Stimulated activated CD4-positive, alpha-beta T cell treated with anti-CD3 and anti-CD28 coated beads, Interleukin-1b, Interleukin-23, amount 100 ng/mL, for 24 hours (primary cell): ENCODE measurements at regions not wholly inside any gene's neighbourhood (a gene's known extent, or its start where the extent isn't known, plus 50 kb on each side); places are given as distances from the start of the nearest gene placed in this dataset.

Experiments used
- DNase-seq, 4 experiments: peaks; one replicate each; pipeline ENCODE4 v3.0.0-alpha.2; 2020; ENCODE audit warnings: low read depth in 4 of 4, low spot score in 1 of 4

GRCh38 chr20:4601630-4602296 is 84.5 kb upstream of the PRNP start:
- DNase-seq, result no peak

- no peak for DNase-seq
Measured at GRCh38 chr20:4600308-4601014, 85.8 kb upstream of the PRNP start.

DNA sequence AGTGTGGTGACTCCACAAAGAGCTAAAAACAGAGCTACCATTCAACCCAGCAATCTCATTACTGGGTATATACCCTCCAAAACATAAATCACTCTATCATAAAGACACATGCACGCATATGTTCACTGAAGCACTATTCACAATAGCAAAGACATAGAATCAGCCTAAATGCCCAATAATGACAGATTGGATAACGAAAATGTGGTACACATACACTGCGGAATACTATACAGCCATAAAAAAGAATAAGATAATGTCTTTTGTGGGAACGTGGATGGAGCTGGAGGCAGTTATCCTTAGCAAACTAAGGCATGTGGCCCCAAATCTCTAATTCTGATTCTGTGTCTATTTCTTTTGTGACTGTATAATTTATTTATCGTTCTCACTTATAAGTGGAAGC is 89.0 kb upstream of the PRNP start:
- no peak for DNase-seq

GRCh38 chr20:4593149-4593525 is 93.1 kb upstream of the PRNP start:
- DNase-seq, result no peak

GRCh38 chr20:4592316-4593148 is 93.7 kb upstream of the PRNP start:
- DNase-seq, result peak in 3 of 4 experiments; percentile 35 to 43 (median 37)

DNA sequence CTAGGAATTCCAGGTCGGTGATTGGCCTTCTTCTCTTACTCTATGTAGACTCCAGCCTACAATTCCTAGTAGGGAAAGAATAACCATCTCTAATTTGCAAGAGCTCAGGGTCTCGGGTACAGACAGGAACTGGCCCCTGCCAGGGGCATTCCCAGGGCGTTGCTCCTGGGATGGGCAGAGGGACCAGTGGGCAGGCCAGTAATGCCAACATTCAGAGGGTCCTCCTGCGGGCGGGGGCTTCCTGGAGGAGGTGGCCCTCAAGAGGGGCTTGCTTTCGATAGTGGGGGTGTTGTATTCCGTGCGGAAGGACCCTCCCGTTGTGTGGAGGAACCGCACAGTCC is 94.3 kb upstream of the PRNP start:
- DNase-seq, result no peak

DNA sequence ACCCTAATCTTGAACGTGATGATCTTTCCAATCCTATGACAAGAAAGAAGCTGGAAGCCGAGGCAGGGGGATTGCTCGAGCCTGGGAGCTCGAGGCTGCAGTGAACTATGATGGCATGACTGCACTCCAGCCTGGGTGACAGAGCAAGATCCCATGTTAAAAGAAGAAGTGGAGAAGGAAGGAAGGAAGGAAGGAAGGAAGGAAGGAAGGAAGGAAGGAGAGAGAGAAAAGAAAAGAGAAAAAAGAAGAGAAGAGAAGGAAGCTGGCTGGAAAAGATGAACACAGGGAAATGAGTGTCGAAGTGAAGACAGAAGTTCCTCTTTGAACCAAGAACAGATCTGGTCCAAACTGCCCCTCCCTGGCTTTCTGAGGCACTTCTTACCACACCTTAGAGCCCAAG is 100.5 kb upstream of the PRNP start:
- no peak for DNase-seq

GRCh38 chr20:4585104-4585753 is 101.0 kb upstream of the PRNP start:
- DNase-seq, result no peak

DNA sequence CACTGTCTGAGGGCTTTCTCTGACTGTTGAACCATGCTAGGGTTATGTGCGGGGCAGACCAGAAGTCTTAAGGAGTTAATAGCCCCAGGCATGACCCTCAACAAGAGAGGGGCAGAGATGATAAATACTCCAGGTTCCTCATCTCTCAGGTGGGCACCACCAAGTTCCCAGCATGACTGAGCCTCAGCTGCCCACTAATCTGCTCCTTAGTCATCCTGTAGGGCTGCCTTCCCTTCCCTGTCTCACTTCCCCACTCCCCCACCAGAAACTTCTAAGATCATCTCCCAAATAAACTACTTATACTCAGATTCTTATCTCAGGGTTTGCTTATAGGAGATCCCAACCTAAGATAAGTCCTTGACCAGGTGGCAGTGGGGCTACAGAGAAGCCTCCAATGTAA is 101.7 kb upstream of the PRNP start:
- DNase-seq, result no peak

- no peak for DNase-seq
Measured at GRCh38 chr20:4581838-4582237, 104.4 kb upstream of the PRNP start.

DNA sequence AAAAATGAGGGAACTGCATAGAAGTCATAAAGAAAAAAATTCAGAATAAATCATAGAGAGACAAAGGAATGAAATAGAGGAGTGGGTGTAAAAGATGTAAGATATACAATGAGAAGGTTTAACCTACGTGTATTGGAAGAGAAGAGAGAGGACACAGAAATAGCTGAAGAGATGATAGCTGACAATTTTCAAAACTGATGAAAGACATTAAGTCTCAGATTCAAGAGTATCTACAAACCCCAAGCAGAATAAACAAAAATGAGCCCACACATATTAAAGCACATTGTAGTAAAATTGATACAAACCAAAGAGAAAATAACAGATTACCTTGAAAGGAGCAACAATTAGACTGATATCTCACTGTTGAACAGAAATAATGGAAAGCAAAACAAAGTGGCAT is 107.9 kb upstream of the PRNP start:
- DNase-seq, result no peak

DNA sequence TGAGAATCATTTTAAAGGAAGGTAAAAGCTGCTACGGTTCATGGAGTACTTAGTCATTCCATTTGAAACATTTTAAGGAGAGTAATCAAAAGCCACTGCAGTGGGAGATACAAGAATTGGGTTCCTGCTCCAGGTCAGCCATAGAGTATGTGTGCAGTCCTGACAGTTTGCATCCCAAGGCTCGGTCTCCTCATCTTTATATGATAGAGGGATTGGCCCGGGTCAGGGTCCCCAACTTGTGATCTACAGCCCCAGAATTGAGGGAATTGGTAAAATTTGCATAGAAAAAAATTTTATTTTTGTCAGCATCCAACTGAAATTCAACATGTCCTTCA is 111.9 kb upstream of the PRNP start:
- no peak for DNase-seq

GRCh38 chr20:4573564-4574355 is 112.5 kb upstream of the PRNP start:
- DNase-seq, result no peak

- no peak for DNase-seq
Measured at GRCh38 chr20:4571759-4572531, 114.3 kb upstream of the PRNP start.

GRCh38 chr20:4569865-4570264 is 116.4 kb upstream of the PRNP start:
- DNase-seq, result no peak

GRCh38 chr20:4569092-4569491 is 117.2 kb upstream of the PRNP start:
- DNase-seq, result no peak

DNA sequence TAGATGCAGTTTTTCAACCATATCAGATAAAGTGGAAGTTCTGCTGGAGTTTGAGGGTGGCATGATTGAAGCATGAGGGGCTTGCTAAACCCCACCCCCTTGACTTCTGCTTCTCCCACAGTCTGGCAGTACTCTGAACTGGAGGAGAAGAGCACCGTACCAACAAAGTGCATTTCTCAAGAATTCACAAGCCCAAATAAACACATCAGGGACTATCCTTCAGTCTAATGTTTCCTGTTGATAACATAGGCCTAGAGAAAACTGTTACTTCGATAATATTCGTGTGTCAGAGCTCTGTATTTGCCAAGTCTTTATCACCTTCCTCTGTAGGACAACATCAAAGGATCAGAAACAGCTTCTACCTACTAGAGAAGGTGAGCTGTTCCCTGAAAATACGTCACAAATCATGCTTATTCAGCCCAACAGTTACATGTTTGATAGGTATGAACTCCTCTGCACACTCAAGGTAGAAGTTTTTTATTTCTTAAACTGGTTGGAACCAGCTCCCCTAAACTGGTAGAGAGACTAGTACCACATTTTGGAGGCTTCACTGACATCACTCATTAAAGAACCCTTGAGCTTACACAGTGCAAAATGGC is 117.8 kb upstream of the PRNP start:
- no peak for DNase-seq

DNA sequence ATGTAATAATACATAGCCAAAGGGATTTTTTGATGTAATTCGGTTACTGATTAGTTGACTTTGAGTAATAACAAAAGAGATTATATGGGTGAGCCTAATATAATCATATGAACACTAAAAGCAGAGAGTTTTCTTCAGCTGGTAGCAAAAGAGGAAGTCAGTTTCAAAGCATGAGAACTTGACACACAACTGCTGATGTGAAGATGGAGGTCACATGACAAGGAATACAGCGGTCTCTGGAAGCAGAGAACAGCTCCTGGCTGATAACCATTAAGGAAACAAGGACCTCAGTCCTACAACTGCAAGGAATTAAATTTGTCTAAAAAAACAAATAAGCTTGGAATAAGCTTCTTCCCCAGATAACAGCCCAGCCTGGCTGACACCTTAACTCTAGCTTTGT is 119.1 kb upstream of the PRNP start:
- DNase-seq, result no peak

GRCh38 chr20:4563534-4563933 is 122.7 kb upstream of the PRNP start:
- DNase-seq, result no peak

- no peak for DNase-seq
Measured at GRCh38 chr20:4563031-4563430, 123.2 kb upstream of the PRNP start.
